C4-2B (cell line): ENCODE measurements at regions not wholly inside any gene's neighbourhood (a gene's known extent, or its start where the extent isn't known, plus 50 kb on each side); places are given as distances from the start of the nearest gene placed in this dataset.

Experiments
- CTCF ChIP-seq: fragments of 450-650 bp; conservative IDR thresholded peaks from 2 replicates; pipeline ENCODE4 v1.5.1; 2017; ENCODE audit warnings: mild to moderate bottlenecking
- ZFX ChIP-seq: fragments of 450-650 bp; IDR thresholded peaks from 2 replicates; pipeline ENCODE4 v1.6.1; 2017

- no peak for TF ChIP-seq CTCF
- TF ChIP-seq ZFX, result no peak
Measured at GRCh38 chrX:80917919-80918318, 108.2 kb upstream of the BRWD3 start.
